Memory B cell (primary cell): ENCODE measurements at regions not wholly inside any gene's neighbourhood (a gene's known extent, or its start where the extent isn't known, plus 50 kb on each side); places are given as distances from the start of the nearest gene placed in this dataset.

ENCODE experiments used
- ATAC-seq: fragments of 150-1000 bp; cut with Tn5 transposase; 2 replicates; pipeline ENCODE4 v1.10.0; 2021; ENCODE audit warnings: low read depth, mild to moderate bottlenecking, moderate library complexity
- DNase-seq, 2 donors: peaks; one replicate each; pipeline ENCODE4 v3.0.0; 2022; ENCODE audit warnings: low spot score in 2 of 2
- H3K27ac Mint-ChIP-seq: one replicate; pipeline ENCODE4 v1.8.0; 2022; ENCODE audit warnings: mild to moderate bottlenecking, moderate library complexity, mixed read lengths
- H3K27me3 Mint-ChIP-seq: one replicate; pipeline ENCODE4 v1.8.0; 2022; ENCODE audit warnings: mixed read lengths
- H3K36me3 Mint-ChIP-seq: one replicate; pipeline ENCODE4 v1.8.0; 2022; ENCODE audit warnings: mild to moderate bottlenecking, mixed read lengths
- H3K4me1 Mint-ChIP-seq: one replicate; pipeline ENCODE4 v1.8.0; 2022; ENCODE audit warnings: mixed read lengths
- H3K4me3 Mint-ChIP-seq: one replicate; pipeline ENCODE4 v1.8.0; 2022; ENCODE audit warnings: mild to moderate bottlenecking, moderate library complexity, mixed read lengths
- H3K9me3 Mint-ChIP-seq: one replicate; pipeline ENCODE4 v1.8.0; 2022; ENCODE audit warnings: mixed read lengths

- no peaks in the 10 kb centered on the region for H3K4me1 Mint-ChIP-seq
- H3K4me3 Mint-ChIP-seq, result no peak overlapping the region
- peaks cover 2% of the 10 kb centered on the region for H3K27me3 Mint-ChIP-seq
- no peak for ATAC-seq
- no peak for DNase-seq
- no peaks in the 10 kb centered on the region for H3K36me3 Mint-ChIP-seq
- no peak overlapping the region for H3K27ac Mint-ChIP-seq
- peaks cover 10% of the 10 kb centered on the region for H3K9me3 Mint-ChIP-seq
These were observed 255.0 kb upstream of the SASH1 start for GRCh38 chr6:148087659-148088058.

GRCh38 chr6:148090326-148090725 lies 252.3 kb upstream of the SASH1 start:
- DNase-seq (no peak), ATAC-seq (no peak)
- Mint-ChIP-seq H3K4me3 (no peak overlapping the region), H3K27me3 (peaks cover 4% of the 10 kb centered on the region), H3K36me3 (no peaks in the 10 kb centered on the region), H3K4me1 (no peaks in the 10 kb centered on the region), H3K9me3 (peaks cover 18% of the 10 kb centered on the region), H3K27ac (no peak overlapping the region)

DNA sequence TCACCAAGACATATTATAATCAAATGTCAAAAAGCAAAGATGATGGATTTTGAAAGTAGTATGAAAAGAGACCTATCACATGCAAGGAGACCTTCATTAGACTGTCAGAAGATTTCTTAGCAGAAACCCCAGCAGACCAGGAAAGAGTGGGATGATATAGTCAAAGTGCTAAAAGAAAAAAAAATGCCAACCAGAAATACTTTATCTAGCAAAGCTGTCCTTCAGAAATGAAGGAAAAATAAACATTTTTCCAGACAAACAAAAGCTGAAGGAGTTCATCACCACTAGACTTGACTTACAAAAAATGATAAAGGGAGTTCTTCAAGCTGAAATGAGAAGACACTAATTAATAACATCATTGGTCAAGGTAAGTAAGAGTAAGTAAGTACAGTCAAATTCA lies 251.2 kb upstream of the SASH1 start:
- no peak for ATAC-seq
- Mint-ChIP-seq H3K27me3 (peaks cover 4% of the 10 kb centered on the region), H3K4me3 (no peak overlapping the region)

DNA sequence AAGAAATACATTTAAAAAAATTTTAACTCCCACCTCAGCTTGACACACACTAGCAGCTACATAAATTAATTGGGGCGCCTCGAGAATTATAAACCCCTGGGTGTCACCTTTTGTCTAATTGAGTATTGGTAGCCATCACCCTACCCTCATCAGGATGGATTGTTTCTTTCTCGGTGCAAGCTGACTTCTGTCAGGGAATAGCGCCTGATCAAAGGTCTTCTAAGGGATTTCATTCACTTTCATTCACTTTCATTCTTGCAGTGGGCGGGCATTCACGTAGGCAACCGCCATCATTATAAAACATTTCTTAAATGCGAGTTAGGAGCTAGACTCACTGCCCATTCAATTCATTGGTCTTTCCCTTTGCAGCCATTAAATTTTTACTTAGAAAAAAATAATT lies 239.2 kb upstream of the SASH1 start:
- Mint-ChIP-seq H3K4me3 (no peak overlapping the region), H3K27me3 (peaks cover 8% of the 10 kb centered on the region), H3K4me1 (no peaks in the 10 kb centered on the region), H3K27ac (no peak overlapping the region), H3K36me3 (peaks cover 2% of the 10 kb centered on the region), H3K9me3 (peaks cover 3% of the 10 kb centered on the region)
- no peak for ATAC-seq
- no peak for DNase-seq

More for the DNA sequence above, 251.2 kb upstream of the SASH1 start:
- no peak for DNase-seq
- Mint-ChIP-seq H3K27ac (no peak overlapping the region), H3K36me3 (no peaks in the 10 kb centered on the region), H3K9me3 (peaks cover 19% of the 10 kb centered on the region), H3K4me1 (no peaks in the 10 kb centered on the region)

DNA sequence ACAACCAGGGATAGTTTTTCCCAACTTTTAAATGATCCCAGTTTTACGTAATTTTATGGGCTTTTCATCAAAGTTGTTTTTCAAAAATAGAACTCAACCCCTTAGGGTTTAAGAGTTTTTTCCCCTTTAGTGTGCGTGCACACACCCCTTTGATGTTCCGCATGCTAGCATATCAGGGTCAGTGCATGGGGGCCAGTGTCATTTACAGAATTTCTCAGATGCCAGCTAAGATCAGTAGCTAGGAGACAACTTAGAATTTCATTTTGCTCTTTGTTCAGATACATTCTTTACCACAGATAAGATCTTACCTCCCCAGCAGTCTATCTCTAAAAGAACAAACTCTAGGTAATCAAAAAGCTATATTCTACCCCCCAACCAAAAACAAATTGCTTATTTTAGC lies 238.5 kb upstream of the SASH1 start:
- Mint-ChIP-seq H3K27ac (no peak overlapping the region), H3K9me3 (peaks cover 3% of the 10 kb centered on the region), H3K4me1 (no peaks in the 10 kb centered on the region), H3K4me3 (no peak overlapping the region), H3K27me3 (peaks cover 10% of the 10 kb centered on the region), H3K36me3 (peaks cover 2% of the 10 kb centered on the region)
- DNase-seq (no peak), ATAC-seq (no peak)

GRCh38 chr6:148105695-148106094 lies 236.9 kb upstream of the SASH1 start:
- Mint-ChIP-seq H3K27me3 (peaks cover 13% of the 10 kb centered on the region), H3K4me1 (no peaks in the 10 kb centered on the region), H3K9me3 (peaks cover 2% of the 10 kb centered on the region), H3K4me3 (no peak overlapping the region), H3K27ac (no peak overlapping the region), H3K36me3 (no peaks in the 10 kb centered on the region)
- DNase-seq, result no peak
- ATAC-seq, result no peak

- Mint-ChIP-seq H3K9me3 (peaks cover 2% of the 10 kb centered on the region), H3K36me3 (no peaks in the 10 kb centered on the region), H3K27me3 (peaks cover 14% of the 10 kb centered on the region), H3K27ac (no peak overlapping the region), H3K4me1 (no peaks in the 10 kb centered on the region), H3K4me3 (no peak overlapping the region)
- DNase-seq, result no peak
- ATAC-seq, result no peak
These were observed 234.7 kb upstream of the SASH1 start for GRCh38 chr6:148107911-148108310.

- ATAC-seq (no peak), DNase-seq (no peak)
- Mint-ChIP-seq H3K36me3 (no peaks in the 10 kb centered on the region), H3K9me3 (peaks cover 2% of the 10 kb centered on the region), H3K27me3 (peaks cover 14% of the 10 kb centered on the region), H3K4me1 (no peaks in the 10 kb centered on the region), H3K27ac (no peak overlapping the region), H3K4me3 (no peak overlapping the region)
These were observed 232.9 kb upstream of the SASH1 start for GRCh38 chr6:148109732-148110131.

DNA sequence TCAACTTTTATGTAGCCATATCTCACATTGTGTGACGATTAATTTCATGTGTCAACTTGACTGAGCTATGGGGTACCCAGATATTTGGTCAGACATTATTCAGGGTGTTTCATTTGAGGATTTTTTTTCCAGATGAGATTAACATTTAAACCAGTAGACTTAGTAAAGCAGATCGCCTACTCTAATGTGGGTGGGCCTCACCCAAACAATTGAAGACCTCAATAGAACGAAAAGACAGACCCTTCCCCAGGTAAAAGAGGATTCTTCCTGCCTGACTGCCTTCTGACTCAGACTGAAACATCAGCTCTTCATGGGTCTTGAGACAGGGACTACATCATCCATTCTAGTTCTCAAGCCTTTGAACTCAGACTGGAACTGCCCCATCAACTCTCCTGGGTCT lies 231.7 kb upstream of the SASH1 start:
- ATAC-seq (no peak), DNase-seq (no peak)
- Mint-ChIP-seq H3K4me3 (no peak overlapping the region), H3K9me3 (peaks cover 2% of the 10 kb centered on the region), H3K4me1 (no peaks in the 10 kb centered on the region), H3K27me3 (peaks cover 12% of the 10 kb centered on the region), H3K27ac (no peak overlapping the region), H3K36me3 (no peaks in the 10 kb centered on the region)

DNA sequence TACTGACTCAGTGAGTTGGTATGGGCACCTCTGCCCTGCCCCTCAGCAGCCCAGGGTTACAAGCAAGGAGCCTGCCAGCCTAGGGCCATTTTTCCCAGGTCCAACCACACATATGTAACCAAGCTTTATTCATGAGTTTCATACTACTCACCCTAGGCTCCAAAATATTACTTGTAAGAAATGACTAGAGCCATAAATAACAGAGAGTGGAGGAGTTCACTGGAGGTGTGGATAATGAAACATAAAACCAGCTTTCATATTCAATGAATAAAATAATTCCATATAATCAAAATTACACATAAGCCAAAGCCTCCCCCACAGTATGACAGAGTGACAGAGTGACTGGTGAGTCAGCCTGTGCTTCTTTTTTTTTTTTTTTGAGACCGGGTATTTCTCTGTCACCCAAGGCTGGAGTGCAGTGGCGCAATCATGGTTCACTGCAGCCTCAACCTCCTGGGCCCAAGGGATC lies 229.8 kb upstream of the SASH1 start:
- Mint-ChIP-seq H3K27ac (no peak overlapping the region), H3K4me1 (no peaks in the 10 kb centered on the region), H3K27me3 (peaks cover 9% of the 10 kb centered on the region), H3K4me3 (no peak overlapping the region), H3K36me3 (no peaks in the 10 kb centered on the region), H3K9me3 (peaks cover 2% of the 10 kb centered on the region)
- ATAC-seq (no peak), DNase-seq (no peak)

GRCh38 chr6:148116001-148116400 lies 226.6 kb upstream of the SASH1 start:
- H3K27ac Mint-ChIP-seq, result no peak overlapping the region
- no peaks in the 10 kb centered on the region for H3K36me3 Mint-ChIP-seq
- ATAC-seq, result no peak
- no peaks in the 10 kb centered on the region for H3K9me3 Mint-ChIP-seq
- H3K27me3 Mint-ChIP-seq, result peaks cover 1% of the 10 kb centered on the region
- H3K4me3 Mint-ChIP-seq, result no peak overlapping the region
- H3K4me1 Mint-ChIP-seq, result no peaks in the 10 kb centered on the region
- DNase-seq, result no peak

DNA sequence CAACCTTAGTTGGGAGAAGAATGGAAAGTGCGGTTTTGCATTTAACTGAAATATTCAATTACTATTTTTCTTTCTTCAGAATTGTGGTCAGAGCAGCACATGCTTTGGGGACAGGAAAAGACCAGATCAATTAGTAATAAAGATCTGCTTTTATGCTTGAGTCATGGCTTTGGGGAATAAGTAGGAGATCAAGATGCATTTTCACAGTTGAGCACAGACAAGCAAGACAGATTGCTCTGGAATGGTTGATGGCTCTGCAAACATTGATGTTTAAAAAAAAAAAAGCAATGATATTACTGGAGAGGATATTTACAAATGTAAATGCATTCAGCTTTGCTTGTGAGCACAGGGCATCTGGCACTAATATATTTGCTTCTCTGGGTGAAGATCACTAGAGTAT lies 224.4 kb upstream of the SASH1 start:
- H3K9me3 Mint-ChIP-seq, result no peaks in the 10 kb centered on the region
- H3K4me1 Mint-ChIP-seq, result no peaks in the 10 kb centered on the region
- DNase-seq, result no peak
- no peak overlapping the region for H3K27ac Mint-ChIP-seq
- H3K36me3 Mint-ChIP-seq, result no peaks in the 10 kb centered on the region
- no peak overlapping the region for H3K4me3 Mint-ChIP-seq
- no peak for ATAC-seq
- H3K27me3 Mint-ChIP-seq, result no peaks in the 10 kb centered on the region

DNA sequence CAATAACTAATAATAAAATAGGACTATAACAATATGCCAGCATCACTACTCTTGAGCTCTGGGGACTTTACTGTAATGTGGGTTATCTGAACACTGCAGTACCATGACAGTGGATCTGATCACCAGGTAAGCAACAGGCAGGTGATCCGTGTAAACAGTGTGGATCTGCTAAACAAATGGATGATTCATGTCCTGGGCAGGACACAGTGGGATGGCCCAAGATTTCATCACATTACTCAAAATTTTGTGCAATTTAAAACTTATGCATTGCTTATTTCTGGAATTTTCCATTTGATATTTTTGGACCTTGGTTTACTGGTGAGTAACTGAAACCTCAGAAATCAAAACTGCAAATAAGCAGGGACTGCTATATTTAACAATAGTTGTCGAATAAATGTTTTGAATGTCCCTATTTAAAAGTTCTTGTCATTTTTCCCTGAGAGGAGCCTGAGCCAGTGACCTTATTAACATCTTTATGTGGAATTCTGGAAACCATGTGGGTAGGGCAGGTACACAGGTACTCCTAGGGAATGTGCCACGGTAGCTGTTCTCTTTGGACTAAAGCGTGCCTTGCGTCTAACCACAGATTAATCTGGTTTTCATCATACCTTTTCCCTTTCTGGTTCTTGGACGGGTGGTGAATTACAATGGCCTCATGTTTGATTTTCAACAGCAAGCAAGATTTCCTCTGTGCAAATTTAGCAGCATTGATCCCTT lies 214.5 kb upstream of the SASH1 start:
- H3K27me3 Mint-ChIP-seq, result peaks cover 3% of the 10 kb centered on the region
- no peak for DNase-seq

DNA sequence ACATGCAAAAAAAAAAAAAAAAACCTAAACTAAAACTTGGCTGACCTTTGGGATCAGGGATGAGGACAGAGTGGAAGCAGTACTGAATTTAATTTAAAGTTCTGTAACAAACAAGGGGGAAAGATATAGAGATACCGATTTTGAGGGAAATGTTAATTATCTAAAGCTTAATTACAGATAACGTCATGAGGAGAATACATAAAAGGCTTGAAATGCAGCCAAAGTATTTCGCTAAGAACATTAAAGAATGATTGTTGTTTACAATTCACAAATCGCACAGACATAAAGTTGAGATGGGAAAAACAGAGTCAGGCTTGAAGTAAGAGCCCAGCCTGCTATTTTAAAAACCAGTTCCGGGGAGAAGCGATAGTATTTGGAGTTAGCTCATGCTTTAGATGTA lies 208.0 kb upstream of the SASH1 start:
- no peak for DNase-seq

More for the DNA sequence above, 214.5 kb upstream of the SASH1 start:
- Mint-ChIP-seq H3K36me3 (no peaks in the 10 kb centered on the region), H3K27ac (no peak overlapping the region), H3K4me1 (no peaks in the 10 kb centered on the region), H3K9me3 (no peaks in the 10 kb centered on the region), H3K4me3 (no peak overlapping the region)
- ATAC-seq, result no peak

GRCh38 chr6:148136586-148136985 lies 206.1 kb upstream of the SASH1 start:
- Mint-ChIP-seq H3K27ac (no peak overlapping the region), H3K9me3 (peaks cover 2% of the 10 kb centered on the region), H3K4me1 (no peaks in the 10 kb centered on the region), H3K4me3 (no peak overlapping the region), H3K27me3 (no peaks in the 10 kb centered on the region), H3K36me3 (no peaks in the 10 kb centered on the region)
- DNase-seq, result no peak
- no peak for ATAC-seq

More for the DNA sequence above, 208.0 kb upstream of the SASH1 start:
- Mint-ChIP-seq H3K27ac (no peak overlapping the region), H3K9me3 (no peaks in the 10 kb centered on the region), H3K36me3 (no peaks in the 10 kb centered on the region), H3K4me1 (no peaks in the 10 kb centered on the region), H3K27me3 (peaks cover 3% of the 10 kb centered on the region), H3K4me3 (no peak overlapping the region)
- no peak for ATAC-seq
